ENCODE measurements at regions not wholly inside any gene's neighbourhood (a gene's known extent, or its start where the extent isn't known, plus 50 kb on each side); places are given as distances from the start of the nearest gene placed in this dataset.

DNA sequence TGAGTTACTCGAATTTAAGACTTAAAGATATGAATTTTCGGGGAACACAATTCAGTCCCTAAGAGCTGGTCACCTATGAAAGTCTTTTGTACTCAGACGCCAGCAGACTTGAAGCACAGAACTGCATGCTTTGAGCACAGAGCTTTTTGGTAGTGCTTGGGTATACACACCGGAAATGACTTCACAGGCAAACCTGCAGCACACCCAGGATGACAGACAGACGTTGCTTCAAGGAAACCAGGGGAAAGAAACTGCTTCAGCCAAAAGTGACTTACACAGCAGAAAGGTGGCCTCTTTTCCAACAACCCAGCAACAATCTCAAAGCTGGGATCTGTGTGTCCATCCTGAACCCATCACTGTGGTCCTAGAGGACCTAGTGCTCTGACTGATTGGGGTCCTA is 975.1 kb downstream of the AACS start (continued):
- no peak for TF ChIP-seq GTF2F1 (IDR thresholded peaks at IDR 0.05; ENCODE audit: borderline replicate concordance, low read depth, low read length)
- no peak for TF ChIP-seq RNF2 (IDR thresholded peaks at IDR 0.05; ENCODE audit: borderline replicate concordance, low read depth, low read length, missing control alignments, poor library complexity, severe bottlenecking)
- TF ChIP-seq SUZ12 (IDR thresholded peaks at IDR 0.05; ENCODE audit: low read length), result no peak
- TF ChIP-seq RXRA (IDR thresholded peaks at IDR 0.05; ENCODE audit: insufficient read depth, low read depth, low read length), result no peak
